NB4 (cell line): ENCODE measurements at regions not wholly inside any gene's neighbourhood (a gene's known extent, or its start where the extent isn't known, plus 50 kb on each side); places are given as distances from the start of the nearest gene placed in this dataset.

Experiments
- POLR2A ChIP-seq: IDR thresholded peaks from 2 replicates; pipeline ENCODE4 v1.6.1; 2011; ENCODE audit warnings: mild to moderate bottlenecking; ENCODE audit not compliant: insufficient read length; ENCODE audit errors: extremely low read depth
- TF ChIP-seq, protein P1 (sequence below): IDR thresholded peaks from one replicate; pipeline ENCODE4 v1.5.1; 2012; ENCODE audit warnings: low read depth, low read length

- TF ChIP-seq, protein P1, sequence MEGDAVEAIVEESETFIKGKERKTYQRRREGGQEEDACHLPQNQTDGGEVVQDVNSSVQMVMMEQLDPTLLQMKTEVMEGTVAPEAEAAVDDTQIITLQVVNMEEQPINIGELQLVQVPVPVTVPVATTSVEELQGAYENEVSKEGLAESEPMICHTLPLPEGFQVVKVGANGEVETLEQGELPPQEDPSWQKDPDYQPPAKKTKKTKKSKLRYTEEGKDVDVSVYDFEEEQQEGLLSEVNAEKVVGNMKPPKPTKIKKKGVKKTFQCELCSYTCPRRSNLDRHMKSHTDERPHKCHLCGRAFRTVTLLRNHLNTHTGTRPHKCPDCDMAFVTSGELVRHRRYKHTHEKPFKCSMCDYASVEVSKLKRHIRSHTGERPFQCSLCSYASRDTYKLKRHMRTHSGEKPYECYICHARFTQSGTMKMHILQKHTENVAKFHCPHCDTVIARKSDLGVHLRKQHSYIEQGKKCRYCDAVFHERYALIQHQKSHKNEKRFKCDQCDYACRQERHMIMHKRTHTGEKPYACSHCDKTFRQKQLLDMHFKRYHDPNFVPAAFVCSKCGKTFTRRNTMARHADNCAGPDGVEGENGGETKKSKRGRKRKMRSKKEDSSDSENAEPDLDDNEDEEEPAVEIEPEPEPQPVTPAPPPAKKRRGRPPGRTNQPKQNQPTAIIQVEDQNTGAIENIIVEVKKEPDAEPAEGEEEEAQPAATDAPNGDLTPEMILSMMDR: no peak
- no peak for TF ChIP-seq POLR2A
Observed at GRCh38 chr1:72649991-72650390, 367.7 kb upstream of the NEGR1 start.
